Astrocyte (in vitro differentiated cells and primary cell): ENCODE measurements at regions not wholly inside any gene's neighbourhood (a gene's known extent, or its start where the extent isn't known, plus 50 kb on each side); places are given as distances from the start of the nearest gene placed in this dataset.

Source experiments
- DNase-seq: peaks from one replicate; pipeline ENCODE4 v3.0.0-alpha.2; 2010; ENCODE audit warnings: low read depth
- FAIRE-seq: peaks from 2 replicates; lab custom pipeline; 2011; peaks lifted over from hg19 to GRCh38; lab: Jason Lieb, UNC
- H2AFZ ChIP-seq: 2 replicates; pipeline ENCODE4 v1.6.0; 2012; ENCODE audit warnings: low read depth, low read length, inconsistent platforms
- H3K27ac ChIP-seq: 2 replicates; pipeline ENCODE4 v1.5.1; 2011; ENCODE audit warnings: low read depth, low read length, inconsistent platforms
- H3K27me3 ChIP-seq: 2 replicates; pipeline ENCODE4 v1.6.0; 2011; ENCODE audit warnings: low read length, inconsistent platforms; ENCODE audit not compliant: insufficient read depth
- H3K36me3 ChIP-seq: 2 replicates; pipeline ENCODE4 v1.5.1; 2011; ENCODE audit warnings: low read length, inconsistent platforms; ENCODE audit not compliant: insufficient read depth
- H3K4me1 ChIP-seq: 2 replicates; pipeline ENCODE4 v1.5.1; 2011; ENCODE audit warnings: low read length, inconsistent platforms; ENCODE audit not compliant: insufficient read depth
- H3K4me2 ChIP-seq: 2 replicates; pipeline ENCODE4 v1.6.0; 2012; ENCODE audit warnings: low read length, inconsistent platforms
- H3K4me3 ChIP-seq: 2 replicates; pipeline ENCODE4 v1.5.1; 2011; ENCODE audit warnings: low read depth, mild to moderate bottlenecking, low read length, inconsistent platforms; ENCODE audit not compliant: insufficient read depth
- H3K79me2 ChIP-seq: 2 replicates; pipeline ENCODE4 v1.6.0; 2012; ENCODE audit warnings: mild to moderate bottlenecking, low read length, inconsistent platforms; ENCODE audit not compliant: insufficient read depth
- H3K9ac ChIP-seq: 2 replicates; pipeline ENCODE4 v1.6.0; 2012; ENCODE audit warnings: mild to moderate bottlenecking, low read length, inconsistent platforms
- H3K9me3 ChIP-seq: 2 replicates; pipeline ENCODE4 v1.5.1; 2012; ENCODE audit warnings: low read depth, mild to moderate bottlenecking, low read length, inconsistent platforms; ENCODE audit not compliant: insufficient read depth
- H4K20me1 ChIP-seq: 2 replicates; pipeline ENCODE4 v1.6.0; 2012; ENCODE audit warnings: low read length, inconsistent platforms; ENCODE audit not compliant: insufficient read depth
- H3K27ac Mint-ChIP-seq: one replicate; pipeline ENCODE4 v1.8.0; 2021; ENCODE audit warnings: mild to moderate bottlenecking, mixed read lengths; ENCODE audit not compliant: unreplicated experiment
- H3K27me3 Mint-ChIP-seq: one replicate; pipeline ENCODE4 v1.8.0; 2021; ENCODE audit warnings: low read depth, mixed read lengths; ENCODE audit not compliant: unreplicated experiment
- H3K36me3 Mint-ChIP-seq: one replicate; pipeline ENCODE4 v1.8.0; 2021; ENCODE audit warnings: low read depth, mixed read lengths; ENCODE audit not compliant: unreplicated experiment
- H3K4me1 Mint-ChIP-seq: one replicate; pipeline ENCODE4 v1.8.0; 2021; ENCODE audit warnings: low read depth, mixed read lengths; ENCODE audit not compliant: unreplicated experiment
- H3K4me3 Mint-ChIP-seq: one replicate; pipeline ENCODE4 v1.8.0; 2021; ENCODE audit warnings: mild to moderate bottlenecking, moderate library complexity, mixed read lengths; ENCODE audit not compliant: unreplicated experiment
- H3K9me3 Mint-ChIP-seq: one replicate; pipeline ENCODE4 v1.8.0; 2021; ENCODE audit warnings: mild to moderate bottlenecking, mixed read lengths; ENCODE audit not compliant: unreplicated experiment
- CTCF ChIP-seq: IDR thresholded peaks from 2 replicates; pipeline ENCODE4 v1.5.1; 2011; ENCODE audit warnings: low read depth, mild to moderate bottlenecking, inconsistent platforms, low read length, moderate library complexity; ENCODE audit not compliant: insufficient read depth
- EZH2 ChIP-seq: IDR thresholded peaks from 2 replicates; pipeline ENCODE4 v1.6.1; 2012; ENCODE audit warnings: mild to moderate bottlenecking, low read length, inconsistent platforms; ENCODE audit not compliant: insufficient read depth

- H3K27me3 ChIP-seq: peaks cover 2% of the 10 kb centered on the region
- Mint-ChIP-seq H3K36me3 (no peaks in the 10 kb centered on the region), H3K27me3 (no peaks in the 10 kb centered on the region), H3K9me3 (peaks cover 2% of the 10 kb centered on the region), H3K4me1 (no peaks in the 10 kb centered on the region), H3K4me3 (no peak overlapping the region), H3K27ac (no peak overlapping the region)
- DNase-seq (no peak), FAIRE-seq (no peak)
- no peak overlapping the region for H3K27ac ChIP-seq
- H3K9ac ChIP-seq: no peak overlapping the region
- no peak overlapping the region for H2AFZ ChIP-seq
- no peaks in the 10 kb centered on the region for H3K4me1 ChIP-seq
- no peaks in the 10 kb centered on the region for H4K20me1 ChIP-seq
- H3K79me2 ChIP-seq: no peaks in the 10 kb centered on the region
- no peaks in the 10 kb centered on the region for H3K36me3 ChIP-seq
- H3K9me3 ChIP-seq: no peaks in the 10 kb centered on the region
- H3K4me3 ChIP-seq: no peak overlapping the region
- no peak overlapping the region for H3K4me2 ChIP-seq
- TF ChIP-seq CTCF (no peak), EZH2 (no peak)
Observed at GRCh38 chr10:30231071-30231652, 117.9 kb downstream of the MTPAP start.

GRCh38 chr10:30229536-30229935 lies 119.5 kb downstream of the MTPAP start:
- TF ChIP-seq CTCF: no peak
- no peak for TF ChIP-seq EZH2

GRCh38 chr10:30228417-30229036 lies 120.6 kb downstream of the MTPAP start:
- Mint-ChIP-seq H3K27ac (no peak overlapping the region), H3K4me1 (no peaks in the 10 kb centered on the region), H3K27me3 (peaks cover under 1% of the 10 kb centered on the region), H3K4me3 (no peak overlapping the region), H3K36me3 (no peaks in the 10 kb centered on the region), H3K9me3 (peaks cover 2% of the 10 kb centered on the region)
- no peak for FAIRE-seq
- Histone ChIP-seq H3K27me3 (peaks cover 2% of the 10 kb centered on the region), H3K4me3 (no peak overlapping the region), H3K9me3 (no peaks in the 10 kb centered on the region), H3K9ac (no peak overlapping the region), H3K79me2 (no peaks in the 10 kb centered on the region), H3K36me3 (no peaks in the 10 kb centered on the region), H3K4me1 (no peaks in the 10 kb centered on the region), H4K20me1 (no peaks in the 10 kb centered on the region), H2AFZ (no peak overlapping the region), H3K27ac (no peak overlapping the region), H3K4me2 (no peak overlapping the region)
- TF ChIP-seq CTCF: no peak
- TF ChIP-seq EZH2: no peak
- DNase-seq: no peak

More at GRCh38 chr10:30229536-30229935, 119.5 kb downstream of the MTPAP start:
- no peaks in the 10 kb centered on the region for H3K36me3 Mint-ChIP-seq
- H3K4me1 Mint-ChIP-seq: no peaks in the 10 kb centered on the region
- no peak overlapping the region for H3K27ac Mint-ChIP-seq
- no peaks in the 10 kb centered on the region for H3K36me3 ChIP-seq
- H3K4me1 ChIP-seq: no peaks in the 10 kb centered on the region
- H3K27ac ChIP-seq: no peak overlapping the region
- no peak overlapping the region for H3K4me2 ChIP-seq
- no peak overlapping the region for H3K4me3 ChIP-seq
- H3K9me3 ChIP-seq: no peaks in the 10 kb centered on the region
- no peaks in the 10 kb centered on the region for H3K27me3 Mint-ChIP-seq
- H3K27me3 ChIP-seq: peaks cover 2% of the 10 kb centered on the region
- no peak overlapping the region for H3K9ac ChIP-seq
- H3K79me2 ChIP-seq: no peaks in the 10 kb centered on the region
- FAIRE-seq (no peak), DNase-seq (no peak)
- H3K9me3 Mint-ChIP-seq: peaks cover 2% of the 10 kb centered on the region
- H3K4me3 Mint-ChIP-seq: no peak overlapping the region
- H4K20me1 ChIP-seq: no peaks in the 10 kb centered on the region
- no peak overlapping the region for H2AFZ ChIP-seq
